ENCODE measurements at regions not wholly inside any gene's neighbourhood (a gene's known extent, or its start where the extent isn't known, plus 50 kb on each side); places are given as distances from the start of the nearest gene placed in this dataset.
"Not testable (repeated sequence)": the region's sequence is repeated elsewhere in the genome, so short reads cannot be mapped to it uniquely, and the experiment has no call there.

DNA sequence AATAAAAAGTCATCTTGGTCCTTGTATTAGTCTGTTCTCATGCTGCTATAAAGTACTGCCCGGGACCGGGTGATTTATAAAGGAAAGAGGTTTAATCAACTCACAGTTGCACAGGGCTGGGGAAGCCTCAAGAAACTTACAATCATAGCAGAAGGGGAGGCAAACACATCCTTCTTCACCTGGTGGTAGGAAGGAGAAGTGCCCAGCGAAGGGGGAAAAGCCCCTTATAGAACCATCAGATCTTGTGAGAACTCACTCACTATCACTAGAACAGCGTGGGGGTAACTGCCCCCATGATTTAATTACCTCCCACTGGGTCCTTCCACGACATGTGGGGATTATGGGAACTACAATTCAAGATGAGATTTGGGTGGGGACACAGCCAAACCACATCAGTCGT, 215.0 kb downstream of the CDRT15L2 start:
- H3K36me3 Mint-ChIP-seq; H3K4me3 Mint-ChIP-seq; H3K36me3 ChIP-seq (ENCODE audit: insufficient read depth, low read length); H3K4me1 Mint-ChIP-seq; H3K27me3 Mint-ChIP-seq; POLR2A ChIA-PET (ENCODE audit: partially characterized antibody); H3K9me3 Mint-ChIP-seq; H3K4me1 ChIP-seq (ENCODE audit: insufficient read depth, low read length); H3K4me3 ChIP-seq (ENCODE audit: low read length in 2 of 2); DNase-seq; H3K27me3 ChIP-seq (ENCODE audit: insufficient read depth, low read length); H3K27ac ChIP-seq (ENCODE audit: low read depth, low read length); intact Hi-C loops (cut with micrococcal nuclease); CTCF ChIA-PET (ENCODE audit: partially characterized antibody); H3K27ac Mint-ChIP-seq; H3K9me3 ChIP-seq (ENCODE audit: control insufficient read depth in 1 of 2, low read length in 2 of 2): not testable (repeated sequence)

DNA sequence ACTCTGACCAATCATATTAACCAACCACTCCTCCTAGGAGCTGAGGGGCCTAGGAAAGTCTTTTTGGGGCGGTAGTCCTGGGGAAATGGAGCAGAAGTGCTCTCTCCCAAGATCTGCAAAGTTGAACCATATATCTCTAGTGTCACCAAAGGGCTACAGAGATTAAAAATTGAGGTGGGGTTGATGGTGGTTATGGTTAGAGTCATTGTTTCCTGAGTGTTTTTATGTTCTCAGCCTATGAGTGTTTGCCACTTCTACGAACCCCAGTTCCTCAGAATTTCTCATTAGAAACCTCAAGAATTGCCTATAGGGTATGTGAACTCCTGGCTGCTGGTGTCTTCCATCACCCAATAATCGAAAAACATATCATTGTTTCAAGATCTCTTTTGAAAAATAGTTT, 217.8 kb downstream of the CDRT15L2 start:
- Mint-ChIP-seq H3K4me1 (peaks cover 4 to 6% (median 5%) of the 10 kb centered on the region in 4 donors), H3K36me3 (no peaks in the 10 kb centered on the region), H3K27me3 (peaks cover 4 to 7% of the 10 kb centered on the region in 2 donors), H3K9me3 (peaks cover 0 to 1% (median 0%) of the 10 kb centered on the region in 8 donors), H3K27ac (no peak overlapping the region), H3K4me3 (no peak overlapping the region)
- Histone ChIP-seq H3K4me3 (ENCODE audit: low read length in 2 of 2) (no peak overlapping the region), H3K27ac (ENCODE audit: low read depth, low read length) (no peak overlapping the region), H3K36me3 (ENCODE audit: insufficient read depth, low read length) (no peaks in the 10 kb centered on the region), H3K27me3 (ENCODE audit: insufficient read depth, low read length) (no peaks in the 10 kb centered on the region), H3K9me3 (ENCODE audit: control insufficient read depth in 1 of 2, low read length in 2 of 2) (no peaks in the 10 kb centered on the region), H3K4me1 (ENCODE audit: insufficient read depth, low read length) (no peaks in the 10 kb centered on the region)
- intact Hi-C loops (cut with micrococcal nuclease): no loop called here
- ChIA-PET POLR2A (ENCODE audit: partially characterized antibody) (no interaction called here), CTCF (ENCODE audit: partially characterized antibody) (no interaction called here)
- no peak for DNase-seq

DNA sequence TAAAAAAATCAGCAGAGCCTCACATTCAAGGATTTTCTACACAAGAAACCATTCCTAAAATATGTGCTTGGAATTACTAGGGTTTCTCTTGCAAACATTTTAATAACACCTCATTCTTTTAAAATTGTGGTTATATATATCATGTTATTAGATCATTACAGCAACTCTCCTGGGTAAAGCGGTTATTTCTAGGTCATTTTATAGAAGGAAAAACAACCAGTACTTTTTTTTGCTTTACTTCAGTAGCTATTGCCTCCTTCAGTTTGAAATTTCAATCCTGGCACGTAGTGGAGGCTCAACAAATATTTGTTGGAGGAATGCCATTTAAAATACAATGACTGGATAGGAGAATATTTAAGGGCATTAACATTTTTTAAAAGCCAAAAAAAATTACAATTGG, 220.6 kb downstream of the CDRT15L2 start:
- intact Hi-C loops (cut with micrococcal nuclease): loop anchor here (5.0 kb wide), 1 partner anchor 712 kb away; no protein-coding TSS in a partner anchor
- Mint-ChIP-seq H3K9me3 (peaks cover 0 to 1% (median 0%) of the 10 kb centered on the region in 8 donors), H3K27me3 (peaks cover 4% of the 10 kb centered on the region in 2 donors), H3K27ac (no peak overlapping the region), H3K4me1 (peaks cover 4 to 6% (median 5%) of the 10 kb centered on the region in 4 donors), H3K4me3 (no peak overlapping the region), H3K36me3 (no peaks in the 10 kb centered on the region)
- Histone ChIP-seq H3K4me3 (ENCODE audit: low read length in 2 of 2) (no peak overlapping the region), H3K27me3 (ENCODE audit: insufficient read depth, low read length) (no peaks in the 10 kb centered on the region), H3K4me1 (ENCODE audit: insufficient read depth, low read length) (no peaks in the 10 kb centered on the region), H3K36me3 (ENCODE audit: insufficient read depth, low read length) (no peaks in the 10 kb centered on the region), H3K27ac (ENCODE audit: low read depth, low read length) (no peak overlapping the region), H3K9me3 (ENCODE audit: control insufficient read depth in 1 of 2, low read length in 2 of 2) (no peaks in the 10 kb centered on the region)
- ChIA-PET CTCF (ENCODE audit: partially characterized antibody) (no interaction called here), POLR2A (ENCODE audit: partially characterized antibody) (no interaction called here)
- no peak for DNase-seq

DNA sequence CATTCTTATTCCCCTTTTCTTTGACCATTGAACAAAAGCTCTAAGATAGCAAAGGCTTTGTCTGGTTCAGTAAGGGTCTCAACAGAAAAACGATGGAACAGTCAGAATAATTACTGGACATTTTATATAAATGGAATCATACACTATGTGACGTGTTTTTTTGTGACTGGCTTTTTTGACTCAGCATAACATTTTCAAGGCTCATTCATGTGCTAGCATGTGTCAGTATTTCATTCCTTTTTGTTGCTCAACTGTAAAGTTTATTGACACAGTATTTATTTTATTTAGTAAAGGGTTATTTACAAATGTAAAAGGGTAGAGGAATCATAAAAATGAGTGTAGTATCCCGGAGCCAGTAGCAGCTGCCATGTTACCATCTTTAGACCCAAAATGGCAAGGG, 226.2 kb downstream of the CDRT15L2 start:
- Mint-ChIP-seq H3K27me3 (peaks cover 0 to 1% of the 10 kb centered on the region in 2 donors), H3K4me1 (no peaks in the 10 kb centered on the region), H3K9me3 (peaks cover 0 to 17% (median 8%) of the 10 kb centered on the region in 8 donors), H3K27ac (no peak overlapping the region), H3K4me3 (no peak overlapping the region), H3K36me3 (no peaks in the 10 kb centered on the region)
- H3K36me3 ChIP-seq (ENCODE audit: insufficient read depth, low read length): no peaks in the 10 kb centered on the region
- intact Hi-C loops (cut with micrococcal nuclease): no loop called here
- H3K4me1 ChIP-seq (ENCODE audit: insufficient read depth, low read length): no peaks in the 10 kb centered on the region
- H3K4me3 ChIP-seq (ENCODE audit: low read length in 2 of 2): no peak overlapping the region
- no peak overlapping the region for H3K27ac ChIP-seq (ENCODE audit: low read depth, low read length)
- POLR2A ChIA-PET (ENCODE audit: partially characterized antibody): no interaction called here
- CTCF ChIA-PET (ENCODE audit: partially characterized antibody): no interaction called here
- no peaks in the 10 kb centered on the region for H3K27me3 ChIP-seq (ENCODE audit: insufficient read depth, low read length)
- no peaks in the 10 kb centered on the region for H3K9me3 ChIP-seq (ENCODE audit: control insufficient read depth in 1 of 2, low read length in 2 of 2)
- DNase-seq: no peak

DNA sequence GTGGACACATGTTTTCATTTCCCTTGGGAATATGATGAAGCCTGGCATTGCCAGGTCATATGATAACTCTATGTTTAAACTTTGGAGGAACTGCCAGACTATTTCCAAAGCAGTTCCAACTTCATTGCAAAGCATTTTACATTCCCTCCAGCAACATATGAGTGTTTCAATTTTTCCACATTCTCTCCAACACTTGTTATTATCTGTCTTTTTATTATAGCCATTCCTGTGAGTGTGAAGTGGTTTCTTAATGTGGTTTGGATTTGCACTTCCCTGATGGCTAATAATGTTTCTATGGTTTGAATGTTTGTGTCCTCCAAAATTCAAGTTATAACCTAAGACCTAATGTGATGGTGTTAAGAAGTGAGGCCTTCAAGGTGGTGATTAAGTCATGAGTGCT, 228.0 kb downstream of the CDRT15L2 start:
- intact Hi-C loops (cut with micrococcal nuclease); H3K27ac ChIP-seq (ENCODE audit: low read depth, low read length); H3K27me3 ChIP-seq (ENCODE audit: insufficient read depth, low read length); H3K36me3 Mint-ChIP-seq; H3K27ac Mint-ChIP-seq; H3K4me1 Mint-ChIP-seq; H3K9me3 ChIP-seq (ENCODE audit: control insufficient read depth in 1 of 2, low read length in 2 of 2); H3K4me1 ChIP-seq (ENCODE audit: insufficient read depth, low read length); DNase-seq; H3K4me3 Mint-ChIP-seq; POLR2A ChIA-PET (ENCODE audit: partially characterized antibody); CTCF ChIA-PET (ENCODE audit: partially characterized antibody); H3K4me3 ChIP-seq (ENCODE audit: low read length in 2 of 2); H3K27me3 Mint-ChIP-seq; H3K36me3 ChIP-seq (ENCODE audit: insufficient read depth, low read length): not testable (repeated sequence)
- H3K9me3 Mint-ChIP-seq: peaks cover 0 to 17% (median 8%) of the 10 kb centered on the region in 8 donors

- H3K9me3 Mint-ChIP-seq; H3K4me1 ChIP-seq (ENCODE audit: insufficient read depth, low read length); CTCF ChIA-PET (ENCODE audit: partially characterized antibody); H3K4me3 Mint-ChIP-seq; H3K27me3 ChIP-seq (ENCODE audit: insufficient read depth, low read length); H3K36me3 ChIP-seq (ENCODE audit: insufficient read depth, low read length); DNase-seq; H3K36me3 Mint-ChIP-seq; H3K9me3 ChIP-seq (ENCODE audit: control insufficient read depth in 1 of 2, low read length in 2 of 2); H3K4me3 ChIP-seq (ENCODE audit: low read length in 2 of 2); POLR2A ChIA-PET (ENCODE audit: partially characterized antibody); H3K27ac Mint-ChIP-seq; intact Hi-C loops (cut with micrococcal nuclease); H3K27ac ChIP-seq (ENCODE audit: low read depth, low read length); H3K4me1 Mint-ChIP-seq: not testable (repeated sequence)
- H3K27me3 Mint-ChIP-seq: peaks cover 7 to 14% of the 10 kb centered on the region in 2 donors
These were observed 227.4 kb downstream of the USP22 start for GRCh38 chr17:20815410-20815809.

- CTCF ChIA-PET (ENCODE audit: partially characterized antibody): no interaction called here
These were observed 218.9 kb downstream of the USP22 start for GRCh38 chr17:20823905-20824304.

GRCh38 chr17:20825539-20825938, 217.3 kb downstream of the USP22 start:
- no peaks in the 10 kb centered on the region for H3K4me1 ChIP-seq (ENCODE audit: insufficient read depth, low read length)
- no peaks in the 10 kb centered on the region for H3K4me1 Mint-ChIP-seq
- intact Hi-C loops (cut with micrococcal nuclease): no loop called here
- CTCF ChIA-PET (ENCODE audit: partially characterized antibody): no interaction called here
- no peaks in the 10 kb centered on the region for H3K36me3 Mint-ChIP-seq
- H3K27me3 Mint-ChIP-seq: peaks cover 7 to 8% of the 10 kb centered on the region in 2 donors
- H3K9me3 Mint-ChIP-seq: peaks cover 0 to 7% (median 0%) of the 10 kb centered on the region in 8 donors
- no peak overlapping the region for H3K27ac Mint-ChIP-seq
- POLR2A ChIA-PET (ENCODE audit: partially characterized antibody): no interaction called here
- H3K36me3 ChIP-seq (ENCODE audit: insufficient read depth, low read length): no peaks in the 10 kb centered on the region
- DNase-seq: no peak
- no peak overlapping the region for H3K4me3 Mint-ChIP-seq
- H3K27ac ChIP-seq (ENCODE audit: low read depth, low read length): no peak overlapping the region
- no peak overlapping the region for H3K4me3 ChIP-seq (ENCODE audit: low read length in 2 of 2)
- no peaks in the 10 kb centered on the region for H3K27me3 ChIP-seq (ENCODE audit: insufficient read depth, low read length)
- H3K9me3 ChIP-seq (ENCODE audit: control insufficient read depth in 1 of 2, low read length in 2 of 2): no peaks in the 10 kb centered on the region

More at GRCh38 chr17:20823905-20824304, 218.9 kb downstream of the USP22 start:
- Mint-ChIP-seq H3K27me3 (peaks cover 3 to 8% of the 10 kb centered on the region in 2 donors), H3K9me3 (peaks cover 0 to 7% (median 0%) of the 10 kb centered on the region in 8 donors), H3K36me3 (no peaks in the 10 kb centered on the region), H3K27ac (no peak overlapping the region), H3K4me3 (no peak overlapping the region), H3K4me1 (no peaks in the 10 kb centered on the region)
- H3K4me1 ChIP-seq (ENCODE audit: insufficient read depth, low read length): no peaks in the 10 kb centered on the region
- POLR2A ChIA-PET (ENCODE audit: partially characterized antibody): no interaction called here
- intact Hi-C loops (cut with micrococcal nuclease): no loop called here
- H3K9me3 ChIP-seq (ENCODE audit: control insufficient read depth in 1 of 2, low read length in 2 of 2): no peaks in the 10 kb centered on the region
- H3K36me3 ChIP-seq (ENCODE audit: insufficient read depth, low read length): no peaks in the 10 kb centered on the region
- DNase-seq: no peak
- H3K27ac ChIP-seq (ENCODE audit: low read depth, low read length): no peak overlapping the region
- H3K27me3 ChIP-seq (ENCODE audit: insufficient read depth, low read length): no peaks in the 10 kb centered on the region
- no peak overlapping the region for H3K4me3 ChIP-seq (ENCODE audit: low read length in 2 of 2)

All from CD4-positive, alpha-beta memory T cell (primary cell).